Testis (tissue), 2 donors: ENCODE measurements at regions not wholly inside any gene's neighbourhood (a gene's known extent, or its start where the extent isn't known, plus 50 kb on each side); places are given as distances from the start of the nearest gene placed in this dataset.

Experiments
- DNase-seq: peaks from one replicate; pipeline ENCODE4 v3.0.0-alpha.2; 2019
- H3K27ac ChIP-seq, 2 donors: fragments of 200-600 bp; sonication (generic); one replicate each; pipeline ENCODE4 v1.5.1; 2019
- H3K27me3 ChIP-seq: fragments of 200-600 bp; sonication (generic); one replicate; pipeline ENCODE4 v1.5.1; 2019
- H3K36me3 ChIP-seq: fragments of 200-600 bp; sonication (generic); one replicate; pipeline ENCODE4 v1.5.1; 2017; ENCODE audit warnings: low read depth; ENCODE audit errors: missing control alignments
- H3K4me1 ChIP-seq: fragments of 200-600 bp; sonication (generic); one replicate; pipeline ENCODE4 v1.5.1; 2019
- H3K4me3 ChIP-seq, 2 donors: fragments of 200-600 bp; sonication (generic); one replicate each; pipeline ENCODE4 v1.5.1; 2017 to 2019
- H3K9me3 ChIP-seq: fragments of 200-600 bp; sonication (generic); one replicate; pipeline ENCODE4 v1.5.1; 2017
- POLR2A ChIP-seq: fragments of 450-650 bp; IDR thresholded peaks from one replicate; pipeline ENCODE4 v1.6.1; 2017; ENCODE audit warnings: antibody characterized with exemption, mild to moderate bottlenecking, moderate library complexity
- WGBS, 2 donors: methylation state at CpG; one replicate each; pipeline ENCODE4 v1.1.5; 2018; 5-methylcytosine and 5-hydroxymethylcytosine counted together
- intact Hi-C: fragments of 100-400 bp; cut with DNase I; formaldehyde crosslinking; loops from one replicate; pipeline ENCODE4 v1.15.1; 2023; ENCODE audit warnings: low total_unique reads
- TF ChIP-seq, protein P1 (sequence below), 3 experiments: fragments of 450-650 bp in 2 of 3; fragments of 200-600 bp in 1 of 3; sonication (generic) in 1 of 3; IDR thresholded peaks; one replicate each; pipeline ENCODE4 v1.5.1; 2016 to 2019; ENCODE audit warnings: antibody characterized with exemption in 3 of 3, mild to moderate bottlenecking in 2 of 3, moderate library complexity in 1 of 3

DNA sequence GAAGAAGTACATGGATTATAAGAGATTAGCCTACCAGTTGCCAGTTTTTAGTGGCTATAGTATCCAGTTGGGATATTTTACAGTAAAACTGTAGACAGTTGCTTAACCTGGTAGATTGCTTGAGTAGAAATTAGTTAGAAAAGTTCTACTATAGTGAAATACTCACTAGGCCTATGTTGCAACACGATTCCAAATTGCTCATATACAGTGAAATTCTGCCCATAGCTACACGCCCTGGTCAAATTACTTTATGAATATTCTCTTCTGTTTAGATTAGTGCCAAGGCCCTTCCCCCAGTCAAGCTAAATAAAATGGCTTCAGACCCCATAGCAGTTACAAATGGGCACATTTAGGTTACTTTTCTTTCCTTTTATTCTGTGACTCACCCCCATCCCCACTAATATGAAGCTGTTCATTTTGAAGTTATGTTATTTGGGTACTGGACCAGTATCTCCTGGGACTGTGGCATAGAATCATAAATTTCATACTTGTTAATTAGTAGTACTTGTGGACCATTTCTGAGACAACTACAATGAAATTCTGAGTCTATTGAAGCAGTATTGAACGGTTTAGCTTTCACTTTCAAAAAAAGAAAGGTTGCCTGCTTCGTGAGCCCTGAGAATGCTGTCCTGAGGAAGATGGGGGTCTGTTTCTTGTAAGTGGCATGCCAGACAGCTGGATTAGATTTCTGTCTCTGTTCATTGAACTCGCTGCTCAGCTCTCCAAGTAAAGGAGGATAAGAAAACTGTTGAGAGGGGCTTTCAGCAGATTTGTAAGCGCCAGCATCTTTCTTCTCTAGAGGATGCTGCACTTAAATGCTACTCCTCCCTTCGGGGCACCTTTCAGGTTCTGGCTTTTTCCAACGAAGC lies 65.8 kb upstream of the CFAP20DC start:
- Histone ChIP-seq H3K27me3 (no peaks in the 10 kb centered on the region), H3K27ac (no peak overlapping the region), H3K4me3 (no peak overlapping the region), H3K4me1 (no peaks in the 10 kb centered on the region), H3K9me3 (no peaks in the 10 kb centered on the region), H3K36me3 (no peaks in the 10 kb centered on the region)
- TF ChIP-seq, protein P1, sequence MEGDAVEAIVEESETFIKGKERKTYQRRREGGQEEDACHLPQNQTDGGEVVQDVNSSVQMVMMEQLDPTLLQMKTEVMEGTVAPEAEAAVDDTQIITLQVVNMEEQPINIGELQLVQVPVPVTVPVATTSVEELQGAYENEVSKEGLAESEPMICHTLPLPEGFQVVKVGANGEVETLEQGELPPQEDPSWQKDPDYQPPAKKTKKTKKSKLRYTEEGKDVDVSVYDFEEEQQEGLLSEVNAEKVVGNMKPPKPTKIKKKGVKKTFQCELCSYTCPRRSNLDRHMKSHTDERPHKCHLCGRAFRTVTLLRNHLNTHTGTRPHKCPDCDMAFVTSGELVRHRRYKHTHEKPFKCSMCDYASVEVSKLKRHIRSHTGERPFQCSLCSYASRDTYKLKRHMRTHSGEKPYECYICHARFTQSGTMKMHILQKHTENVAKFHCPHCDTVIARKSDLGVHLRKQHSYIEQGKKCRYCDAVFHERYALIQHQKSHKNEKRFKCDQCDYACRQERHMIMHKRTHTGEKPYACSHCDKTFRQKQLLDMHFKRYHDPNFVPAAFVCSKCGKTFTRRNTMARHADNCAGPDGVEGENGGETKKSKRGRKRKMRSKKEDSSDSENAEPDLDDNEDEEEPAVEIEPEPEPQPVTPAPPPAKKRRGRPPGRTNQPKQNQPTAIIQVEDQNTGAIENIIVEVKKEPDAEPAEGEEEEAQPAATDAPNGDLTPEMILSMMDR (IDR thresholded peaks at IDR 0.05): no peak
- no peak for TF ChIP-seq POLR2A
- intact Hi-C loops: no loop called here
- 72 to 75% methylated on average over 8 of the region's 8 CpGs for WGBS, 2 donors
- DNase-seq: no peak

GRCh38 chr3:59107856-59108815 lies 58.3 kb upstream of the CFAP20DC start:
- no peak for DNase-seq
- H3K27me3 ChIP-seq: no peaks in the 10 kb centered on the region
- H3K4me3 ChIP-seq: no peak overlapping the region
- no peaks in the 10 kb centered on the region for H3K36me3 ChIP-seq
- no peaks in the 10 kb centered on the region for H3K9me3 ChIP-seq
- no peak overlapping the region for H3K27ac ChIP-seq
- no peaks in the 10 kb centered on the region for H3K4me1 ChIP-seq
- no peak for TF ChIP-seq POLR2A
- TF ChIP-seq, protein P1 (IDR thresholded peaks at IDR 0.05): no peak
- intact Hi-C loops: no loop called here
- WGBS, 2 donors: 75 to 79% methylated on average over 5 of the region's 5 CpGs

DNA sequence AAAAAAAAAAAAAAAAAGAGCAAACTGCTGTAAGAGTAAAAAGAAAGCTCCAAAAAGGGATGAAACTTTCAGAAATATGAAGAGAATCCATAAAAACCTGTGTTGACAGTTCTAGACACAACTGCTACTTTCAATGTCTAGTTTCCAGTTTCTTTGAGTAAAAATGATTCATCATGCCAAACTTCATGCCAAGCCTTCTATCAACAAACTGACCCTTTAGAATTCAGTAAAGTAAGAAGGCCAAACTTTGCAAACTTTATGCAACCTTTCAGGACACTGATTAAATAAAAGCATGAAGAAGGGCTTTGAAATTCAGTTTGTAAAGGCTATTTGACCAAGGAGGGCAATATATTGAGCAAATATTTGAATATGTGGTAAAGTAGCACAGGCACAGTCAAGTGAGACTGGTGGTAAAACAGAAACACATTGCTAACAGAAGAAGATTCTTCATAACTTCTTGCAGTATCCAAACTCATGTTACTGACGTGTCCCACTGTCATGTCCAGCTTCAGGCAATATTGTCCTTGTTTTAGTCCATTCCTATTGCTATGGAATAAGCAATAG lies 56.3 kb upstream of the CFAP20DC start:
- Histone ChIP-seq H3K4me1 (no peaks in the 10 kb centered on the region), H3K9me3 (no peaks in the 10 kb centered on the region), H3K27me3 (no peaks in the 10 kb centered on the region), H3K36me3 (no peaks in the 10 kb centered on the region), H3K4me3 (no peak overlapping the region), H3K27ac (no peak overlapping the region)
- DNase-seq: no peak
- intact Hi-C loops: no loop called here
- 89 to 92% methylated on average over 1 of the region's 1 CpG for WGBS, 2 donors
- TF ChIP-seq, protein P1 (IDR thresholded peaks at IDR 0.05): no peak
- TF ChIP-seq POLR2A: no peak

GRCh38 chr3:59103552-59103951 lies 53.7 kb upstream of the CFAP20DC start:
- TF ChIP-seq, protein P1 (IDR thresholded peaks at IDR 0.05): no peak
- TF ChIP-seq POLR2A: no peak
- Histone ChIP-seq H3K27me3 (no peaks in the 10 kb centered on the region), H3K4me1 (no peaks in the 10 kb centered on the region), H3K4me3 (no peak overlapping the region), H3K36me3 (no peaks in the 10 kb centered on the region), H3K9me3 (no peaks in the 10 kb centered on the region), H3K27ac (no peak overlapping the region)
- DNase-seq: no peak
- WGBS, 2 donors: 69 to 80% methylated on average over 1 of the region's 1 CpG
- intact Hi-C loops: no loop called here
